Hematopoietic multipotent progenitor cell treated with erythropoietin and hydrocortisone succinate and interleukin-3 and kit ligand, for 17 days (in vitro differentiated cells): ENCODE measurements at regions not wholly inside any gene's neighbourhood (a gene's known extent, or its start where the extent isn't known, plus 50 kb on each side); places are given as distances from the start of the nearest gene placed in this dataset.

Source experiments
- DNase-seq: peaks from one replicate; pipeline ENCODE4 v3.0.0-alpha.2; 2015; ENCODE audit warnings: low spot score

DNA sequence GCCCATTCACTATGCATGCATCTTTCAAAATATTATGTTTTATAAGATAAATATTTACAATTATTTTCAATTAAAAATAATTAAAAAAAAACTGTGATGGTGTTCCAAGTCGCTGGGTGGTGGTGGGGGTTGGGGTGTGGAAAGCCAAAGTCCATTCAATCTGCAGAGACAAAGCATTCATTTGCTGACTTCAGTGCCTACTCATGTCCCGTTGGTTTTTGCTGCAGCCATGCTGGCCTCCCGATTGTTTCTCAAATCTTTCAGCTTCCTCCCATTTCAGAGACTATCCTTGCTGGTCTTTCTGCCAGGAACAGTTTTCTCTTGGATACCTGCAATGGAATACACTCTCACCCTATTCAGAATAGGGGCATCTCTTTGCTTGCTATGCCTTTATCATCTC, 331.5 kb upstream of the NOVA1 start:
- DNase-seq = no peak

GRCh38 chr14:26930576-26930975, 332.7 kb upstream of the NOVA1 start:
- DNase-seq = no peak

GRCh38 chr14:26932606-26933005, 334.8 kb upstream of the NOVA1 start:
- no peak for DNase-seq

- no peak for DNase-seq
Measured at GRCh38 chr14:26933431-26933830, 335.6 kb upstream of the NOVA1 start.

DNA sequence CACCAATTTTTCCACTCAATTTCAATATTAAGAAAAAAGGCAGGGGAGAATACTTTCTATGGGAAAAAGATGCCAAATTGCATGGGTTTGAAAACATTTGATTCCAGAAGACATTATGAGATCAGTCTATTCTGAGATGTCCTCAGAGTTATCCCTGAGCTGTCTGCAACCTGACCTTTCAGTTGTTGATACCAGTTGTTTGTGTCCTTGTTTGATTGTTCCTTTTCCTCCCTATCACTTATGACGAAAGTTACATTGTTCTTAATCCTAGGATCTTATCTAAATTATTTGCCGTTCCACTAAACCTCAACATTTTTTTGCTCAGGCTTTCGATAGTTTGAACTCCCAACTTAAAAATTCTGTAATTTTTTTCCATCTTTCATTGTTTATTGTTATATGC, 336.3 kb upstream of the NOVA1 start:
- DNase-seq = no peak

- no peak for DNase-seq
Measured at GRCh38 chr14:26935733-26936132, 337.9 kb upstream of the NOVA1 start.

- no peak for DNase-seq
Measured at GRCh38 chr14:26938054-26938453, 340.2 kb upstream of the NOVA1 start.

- no peak for DNase-seq
Measured at GRCh38 chr14:26939755-26940154, 341.9 kb upstream of the NOVA1 start.

DNA sequence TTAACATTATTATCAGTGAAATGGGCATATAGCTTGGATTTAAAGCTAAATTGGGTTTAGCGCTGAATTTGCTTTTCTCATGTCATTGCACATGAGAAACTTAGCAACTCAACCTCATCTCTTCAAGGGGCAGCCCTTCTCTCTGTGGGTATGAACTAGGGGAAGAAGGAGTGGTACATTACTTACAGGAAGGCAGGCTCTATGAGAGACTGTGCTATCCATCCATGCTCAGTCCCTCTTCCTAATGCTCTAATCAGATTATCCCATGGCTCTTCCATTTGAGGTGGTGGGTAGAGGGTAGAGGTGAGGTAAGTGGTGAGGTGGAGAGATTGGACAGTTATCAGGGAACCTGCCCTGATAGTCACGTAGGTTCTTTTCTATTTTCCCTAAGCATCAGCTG, 343.7 kb upstream of the NOVA1 start:
- no peak for DNase-seq

DNA sequence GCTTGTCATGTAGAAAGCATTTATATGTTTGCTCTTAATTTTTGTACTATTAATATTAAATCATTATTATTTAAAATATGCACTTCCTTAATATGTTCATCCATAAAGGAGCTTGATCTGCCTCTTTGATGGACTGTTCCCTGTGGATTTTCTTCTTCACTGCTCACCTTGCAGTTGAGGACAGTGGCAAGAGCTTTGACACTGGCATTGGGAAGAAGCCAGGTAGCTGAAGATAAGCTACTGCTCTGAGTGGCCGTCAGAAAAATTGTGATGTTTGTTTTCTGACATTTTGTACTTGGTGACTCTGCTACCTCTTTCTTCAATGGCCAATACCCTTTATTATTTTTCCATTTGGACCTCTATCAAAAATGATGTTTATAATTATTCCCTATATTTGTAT, 349.4 kb upstream of the NOVA1 start:
- no peak for DNase-seq

DNA sequence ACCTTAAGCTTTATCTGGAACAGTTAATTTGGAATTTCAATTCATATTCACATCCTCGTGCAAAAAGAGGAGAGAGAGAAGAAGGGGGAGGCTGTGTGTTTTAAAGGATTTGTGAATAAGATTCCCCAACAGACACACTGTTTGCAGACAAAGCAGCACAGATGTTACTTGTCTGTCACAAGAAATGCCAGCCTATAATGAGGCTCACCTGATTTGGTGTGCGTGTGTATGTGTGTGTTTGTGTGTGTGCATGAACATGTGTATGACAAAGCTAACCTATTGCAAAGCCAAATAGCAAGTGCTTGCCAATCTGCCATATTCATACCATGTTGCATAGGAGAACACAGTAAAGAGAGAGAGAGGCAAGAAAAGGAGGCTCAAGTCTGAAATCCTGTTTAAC, 361.6 kb upstream of the NOVA1 start:
- no peak for DNase-seq

DNA sequence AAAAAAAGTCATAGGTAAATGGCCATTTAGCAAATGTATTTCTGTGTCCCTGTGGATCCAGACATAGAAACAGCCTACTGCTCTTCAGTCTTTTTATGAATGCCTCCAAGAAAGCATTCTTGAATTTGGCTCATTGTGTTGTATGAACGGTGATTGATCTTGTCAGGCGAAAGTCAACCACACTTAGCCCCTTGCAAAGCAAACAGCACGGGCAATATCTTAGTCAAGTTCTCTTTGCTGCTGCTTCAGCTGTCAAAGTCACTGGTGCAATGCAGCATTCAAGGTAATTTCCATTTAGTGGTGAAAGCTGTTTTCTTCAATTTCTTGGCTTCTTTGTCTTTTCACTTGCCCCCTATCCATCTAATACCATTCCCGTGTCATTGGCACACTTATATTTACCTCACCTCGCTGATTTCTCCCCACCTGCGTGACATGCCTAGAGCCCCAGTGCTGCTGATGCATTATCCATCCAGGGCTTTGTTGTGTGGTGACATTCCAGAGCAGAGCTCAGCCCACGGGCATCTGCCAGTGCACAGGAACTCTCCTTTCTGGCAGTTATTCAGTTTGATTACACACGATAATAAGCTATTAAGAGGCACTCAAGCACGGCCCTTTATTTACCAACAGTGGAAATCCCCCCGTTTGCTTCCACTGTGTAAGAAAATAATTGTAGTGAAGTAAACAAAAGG, 362.3 kb upstream of the NOVA1 start:
- no peak for DNase-seq

GRCh38 chr14:26963711-26964110, 365.9 kb upstream of the NOVA1 start:
- no peak for DNase-seq

DNA sequence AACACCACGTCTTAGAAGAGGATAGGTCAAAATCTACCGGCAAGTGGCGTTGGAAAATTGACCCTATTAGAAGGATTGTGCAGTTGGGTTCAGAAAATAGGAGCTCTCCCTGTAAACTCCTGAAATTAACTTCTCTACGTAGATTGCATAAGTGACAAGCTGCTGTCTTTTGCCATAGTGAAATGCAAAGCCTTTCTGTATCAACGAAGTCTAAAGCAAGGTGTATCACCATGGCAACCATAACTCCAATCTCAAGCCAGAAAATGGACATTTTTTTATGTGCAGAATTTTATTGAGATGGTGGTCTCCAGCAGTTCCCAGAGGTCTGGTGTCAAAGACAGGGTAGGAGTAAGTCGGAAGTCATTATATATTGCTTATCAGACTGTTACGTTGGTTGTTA, 367.7 kb upstream of the NOVA1 start:
- no peak for DNase-seq

- no peak for DNase-seq
Measured at GRCh38 chr14:26966908-26967307, 369.1 kb upstream of the NOVA1 start.

- DNase-seq = no peak
Measured at GRCh38 chr14:26974965-26975364, 377.1 kb upstream of the NOVA1 start.

GRCh38 chr14:26982071-26982470, 384.2 kb upstream of the NOVA1 start:
- DNase-seq = no peak

GRCh38 chr14:26984311-26985177, 386.7 kb upstream of the NOVA1 start:
- no peak for DNase-seq

DNA sequence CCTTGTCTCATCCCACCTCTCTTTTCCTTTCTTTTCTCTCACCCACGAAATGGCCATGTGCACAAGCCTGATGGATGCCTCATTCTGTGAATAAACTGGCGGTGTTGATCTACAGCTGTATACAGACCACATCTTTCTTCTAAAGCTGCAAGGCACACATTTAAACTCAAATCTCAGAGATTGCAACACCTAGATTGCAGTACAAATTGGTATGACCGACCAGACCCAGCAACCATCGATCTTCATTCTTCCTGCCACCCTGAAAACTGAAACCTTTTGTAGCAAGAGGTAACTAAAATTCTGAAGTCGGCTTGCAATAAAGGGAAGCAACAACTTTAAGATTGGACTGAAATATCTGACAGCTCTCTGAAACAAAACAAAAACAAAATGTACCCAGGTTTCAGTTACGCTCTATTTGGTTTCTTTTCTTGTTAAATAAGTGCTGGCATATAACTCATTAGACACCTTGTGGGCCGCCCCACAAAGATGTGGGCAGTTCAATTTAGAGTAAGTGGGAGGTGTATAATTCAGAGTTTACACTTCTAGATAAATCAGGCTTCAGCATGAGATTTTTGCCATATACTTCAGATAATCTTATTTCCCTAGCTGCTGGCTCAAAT, 390.0 kb upstream of the NOVA1 start:
- DNase-seq = no peak

DNA sequence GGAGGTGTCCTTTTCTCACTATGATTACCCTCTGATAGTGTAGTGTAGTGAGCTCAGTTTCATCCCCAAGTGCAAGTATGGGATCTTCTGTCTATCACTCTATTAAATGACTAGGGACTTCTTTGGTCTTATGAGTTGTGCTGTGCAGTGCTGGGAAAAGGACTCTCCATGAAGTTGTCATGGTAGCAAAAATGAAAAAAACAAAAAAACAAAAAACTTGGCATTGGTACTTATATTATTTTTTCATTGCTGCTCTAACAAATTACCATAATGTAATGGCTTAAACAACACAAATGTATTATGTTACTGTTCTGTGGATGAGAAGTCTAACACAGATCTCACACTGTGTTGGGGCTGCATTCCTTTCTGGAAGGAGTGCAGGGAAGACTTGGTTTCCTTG, 393.1 kb upstream of the NOVA1 start:
- no peak for DNase-seq

DNA sequence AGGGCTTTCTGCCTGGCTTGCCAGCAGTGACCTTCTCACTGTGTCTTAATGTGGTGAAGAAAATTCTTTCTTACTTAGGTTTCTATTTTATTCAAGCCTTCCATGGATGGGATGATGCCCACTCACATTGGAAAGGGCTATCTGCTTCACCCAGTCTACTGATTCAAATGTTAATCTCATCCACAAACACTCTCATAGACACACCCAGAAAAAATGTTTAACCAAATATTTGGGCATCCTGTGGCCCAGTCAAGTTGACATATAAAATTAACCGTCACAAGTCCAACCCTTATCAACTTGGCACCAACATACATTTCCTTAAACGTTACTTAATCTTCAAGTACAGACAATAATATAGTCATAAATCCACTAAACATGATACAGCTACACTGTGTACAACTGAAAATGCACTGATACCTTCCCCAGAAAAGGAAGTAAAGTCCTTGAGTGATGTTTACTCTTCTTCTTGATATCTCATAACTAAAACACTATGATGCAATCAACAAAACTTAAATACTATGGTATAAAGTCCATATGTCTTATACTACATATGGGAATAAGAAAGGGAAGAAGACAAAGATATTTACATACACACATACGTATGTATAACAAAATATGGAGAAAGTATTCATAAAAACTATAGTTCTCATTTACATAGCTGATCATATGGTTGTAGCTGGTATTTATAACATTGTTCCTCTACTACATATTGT, 394.7 kb upstream of the NOVA1 start:
- no peak for DNase-seq

- no peak for DNase-seq
Measured at GRCh38 chr14:26993556-26993955, 395.7 kb upstream of the NOVA1 start.

DNA sequence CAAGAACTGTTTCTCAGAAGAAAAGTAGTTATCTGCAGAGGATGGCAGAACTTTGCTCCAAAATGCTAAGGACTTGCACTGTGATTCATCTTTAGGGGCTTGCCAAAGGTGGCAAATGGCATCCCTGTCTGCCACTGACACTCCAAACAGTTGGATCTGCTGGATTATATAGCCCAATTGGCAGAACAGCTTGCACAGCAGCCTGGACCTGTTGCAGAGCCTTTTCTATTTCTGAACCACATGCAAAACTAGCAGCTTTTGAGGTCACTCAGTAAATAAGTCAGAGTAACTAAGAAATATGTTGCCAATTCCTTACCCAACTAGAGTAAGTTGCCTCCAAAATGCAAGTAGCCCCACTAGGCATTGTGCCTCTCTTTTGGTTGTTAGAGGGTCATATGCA, 397.5 kb upstream of the NOVA1 start:
- no peak for DNase-seq
